ENCODE measurements at regions not wholly inside any gene's neighbourhood (a gene's known extent, or its start where the extent isn't known, plus 50 kb on each side); places are given as distances from the start of the nearest gene placed in this dataset.

GRCh38 chr7:89777499-89777898, 376.8 kb upstream of the STEAP1 start:
- Histone ChIP-seq H2AK9ac (replicated peaks; ENCODE audit: low read depth, low read length, poor library complexity) (no peak overlapping the region), H3K79me1 (ENCODE audit: low read depth in 1 of 2, low read length in 2 of 2) (no peaks in the 10 kb centered on the region), H2BK5ac (ENCODE audit: low read depth, low read length, poor library complexity, severe bottlenecking) (no peak overlapping the region), H3K27ac (ENCODE audit: insufficient read depth, low read length) (no peak overlapping the region), H3K9me1 (ENCODE audit: insufficient read depth, low read length) (no peaks in the 10 kb centered on the region), H3K18ac (ENCODE audit: low read depth, low read length) (no peak overlapping the region), H3K27me3 (ENCODE audit: control insufficient read depth, insufficient read depth, low read length) (no peaks in the 10 kb centered on the region), H2BK120ac (ENCODE audit: low read depth, low read length) (no peak overlapping the region), H3K23ac (ENCODE audit: low read depth, low read length) (no peak overlapping the region), H3K9ac (ENCODE audit: low read depth, low read length) (no peak overlapping the region), H4K20me1 (ENCODE audit: insufficient read depth, low read length) (no peaks in the 10 kb centered on the region), H4K5ac (ENCODE audit: low read depth, low read length) (no peak overlapping the region), H3K4me3 (ENCODE audit: insufficient read depth, low read depth, low read length) (no peak overlapping the region), H3K4me2 (ENCODE audit: low read depth, low read length) (no peak overlapping the region), H3K36me3 (ENCODE audit: control insufficient read depth, insufficient read depth, low read length) (no peaks in the 10 kb centered on the region), H3K4me1 (ENCODE audit: control insufficient read depth, insufficient read depth, low read length) (no peaks in the 10 kb centered on the region), H2BK15ac (ENCODE audit: low read depth, low read length) (no peak overlapping the region), H3K14ac (replicated peaks; ENCODE audit: low read depth, low read length) (no peak overlapping the region), H3K4ac (ENCODE audit: low read depth, low read length) (no peak overlapping the region), H2AFZ (replicated peaks; ENCODE audit: low read length, poor library complexity) (no peak overlapping the region), H3K9me3 (ENCODE audit: control insufficient read depth, insufficient read depth, low read length) (peaks cover 4% of the 10 kb centered on the region), H4K91ac (ENCODE audit: insufficient read depth, low read depth, low read length) (no peak overlapping the region), H4K8ac (ENCODE audit: low read depth in 2 of 2, low read length in 2 of 2) (no peak overlapping the region), H3K56ac (ENCODE audit: extremely low read depth, insufficient read depth, low read length) (no peak overlapping the region), H2AK5ac (ENCODE audit: low read depth, low read length) (no peak overlapping the region), H2BK20ac (ENCODE audit: low read depth, low read length) (no peak overlapping the region)
- TF ChIP-seq NFE2L2 (IDR thresholded peaks at IDR 0.05; ENCODE audit: low read depth, low read length) (no peak), MAZ (IDR thresholded peaks at IDR 0.05; ENCODE audit: borderline replicate concordance, low read depth, low read length) (no peak), RFX5 (IDR thresholded peaks at IDR 0.05; ENCODE audit: low read depth, low read length) (no peak), CEBPB (IDR thresholded peaks at IDR 0.05; ENCODE audit: low read depth, low read length) (no peak), MXI1 (IDR thresholded peaks at IDR 0.05; ENCODE audit: borderline replicate concordance, low read depth, low read length) (no peak), BHLHE40 (IDR thresholded peaks at IDR 0.05; ENCODE audit: low read depth, low read length) (no peak), SMC3 (IDR thresholded peaks at IDR 0.05; ENCODE audit: low read depth, low read length) (no peak), MAFK (IDR thresholded peaks at IDR 0.05; ENCODE audit: low read depth, low read length) (no peak), RCOR1 (IDR thresholded peaks at IDR 0.05; ENCODE audit: insufficient replicate concordance, low read length) (no peak), RAD21 (IDR thresholded peaks at IDR 0.05; ENCODE audit: low read length) (no peak), CHD1 (IDR thresholded peaks at IDR 0.05; ENCODE audit: low read depth, low read length) (no peak)
- TF ChIP-seq, protein P1, sequence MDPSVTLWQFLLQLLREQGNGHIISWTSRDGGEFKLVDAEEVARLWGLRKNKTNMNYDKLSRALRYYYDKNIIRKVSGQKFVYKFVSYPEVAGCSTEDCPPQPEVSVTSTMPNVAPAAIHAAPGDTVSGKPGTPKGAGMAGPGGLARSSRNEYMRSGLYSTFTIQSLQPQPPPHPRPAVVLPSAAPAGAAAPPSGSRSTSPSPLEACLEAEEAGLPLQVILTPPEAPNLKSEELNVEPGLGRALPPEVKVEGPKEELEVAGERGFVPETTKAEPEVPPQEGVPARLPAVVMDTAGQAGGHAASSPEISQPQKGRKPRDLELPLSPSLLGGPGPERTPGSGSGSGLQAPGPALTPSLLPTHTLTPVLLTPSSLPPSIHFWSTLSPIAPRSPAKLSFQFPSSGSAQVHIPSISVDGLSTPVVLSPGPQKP (IDR thresholded peaks at IDR 0.05; ENCODE audit: borderline replicate concordance, low read depth, low read length) = no peak
- TF ChIP-seq, protein P2, sequence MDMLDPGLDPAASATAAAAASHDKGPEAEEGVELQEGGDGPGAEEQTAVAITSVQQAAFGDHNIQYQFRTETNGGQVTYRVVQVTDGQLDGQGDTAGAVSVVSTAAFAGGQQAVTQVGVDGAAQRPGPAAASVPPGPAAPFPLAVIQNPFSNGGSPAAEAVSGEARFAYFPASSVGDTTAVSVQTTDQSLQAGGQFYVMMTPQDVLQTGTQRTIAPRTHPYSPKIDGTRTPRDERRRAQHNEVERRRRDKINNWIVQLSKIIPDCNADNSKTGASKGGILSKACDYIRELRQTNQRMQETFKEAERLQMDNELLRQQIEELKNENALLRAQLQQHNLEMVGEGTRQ (IDR thresholded peaks at IDR 0.05; ENCODE audit: low read depth, low read length) = no peak
- dilution Hi-C loops (cut with HindIII; ENCODE audit: low sequenced_read_pairs, unreplicated experiment) (no loop called here), in situ Hi-C loops (cut with MboI; ENCODE audit: low sequenced_read_pairs) (no loop called here), intact Hi-C loops (cut with micrococcal nuclease) (no loop called here)
- DNase-seq = no peak
- ATAC-seq (ENCODE audit: low read depth) = no peak
- ChIA-PET CTCF (no interaction called here), POLR2A (ENCODE audit: unreplicated experiment) (no interaction called here)
- no TSS peak for BruUV-seq (replicated peaks)

Data from IMR-90 (cell line).